ENCODE measurements at regions not wholly inside any gene's neighbourhood (a gene's known extent, or its start where the extent isn't known, plus 50 kb on each side); places are given as distances from the start of the nearest gene placed in this dataset.

GRCh38 chr4:23741681-23742191 is 148.1 kb downstream of the PPARGC1A start:
- Histone ChIP-seq H3K27me3 (ENCODE audit: low read depth) (no peaks in the 10 kb centered on the region), H3K9me3 (no peaks in the 10 kb centered on the region), H3K4me3 (no peak overlapping the region), H3K4me1 (no peaks in the 10 kb centered on the region), H3K36me3 (replicated peaks) (no peaks in the 10 kb centered on the region)
- no peak for DNase-seq (ENCODE audit: low spot score in 2 of 2)
- in situ Hi-C loops (cut with MboI; ENCODE audit: low sequenced_read_pairs) = no loop called here

DNA sequence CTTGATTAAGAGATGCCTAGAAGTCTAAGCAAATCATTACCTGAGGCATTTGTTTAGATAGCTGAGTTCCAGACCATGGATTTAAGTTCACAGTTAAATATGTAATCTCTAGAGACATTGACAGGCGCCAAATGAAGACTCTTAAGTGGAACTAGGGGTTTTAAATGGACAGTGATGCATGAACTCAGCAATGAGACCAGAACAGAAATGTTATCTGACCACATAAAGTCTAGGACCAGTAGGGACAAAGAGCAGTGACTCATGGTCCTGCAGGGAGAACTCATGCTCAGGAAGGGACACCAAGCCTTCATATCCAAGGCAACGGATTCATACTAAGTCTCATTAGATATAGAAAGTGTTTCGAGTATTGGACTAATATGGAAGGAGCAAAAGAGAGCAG is 152.3 kb downstream of the PPARGC1A start:
- H3K9me3 ChIP-seq = no peaks in the 10 kb centered on the region
- H3K4me3 ChIP-seq = no peak overlapping the region
- H3K4me1 ChIP-seq = no peaks in the 10 kb centered on the region
- no peaks in the 10 kb centered on the region for H3K27me3 ChIP-seq (ENCODE audit: low read depth)
- no peak for DNase-seq (ENCODE audit: low spot score in 2 of 2)
- H3K36me3 ChIP-seq (replicated peaks) = no peaks in the 10 kb centered on the region
- in situ Hi-C loops (cut with MboI; ENCODE audit: low sequenced_read_pairs) = no loop called here

GRCh38 chr4:23736466-23736865 is 153.4 kb downstream of the PPARGC1A start:
- Histone ChIP-seq H3K9me3 (no peaks in the 10 kb centered on the region), H3K36me3 (replicated peaks) (no peaks in the 10 kb centered on the region), H3K27me3 (ENCODE audit: low read depth) (no peaks in the 10 kb centered on the region), H3K4me3 (no peak overlapping the region), H3K4me1 (no peaks in the 10 kb centered on the region)
- in situ Hi-C loops (cut with MboI; ENCODE audit: low sequenced_read_pairs) = no loop called here
- DNase-seq (ENCODE audit: low spot score in 2 of 2) = no peak

- Histone ChIP-seq H3K9me3 (no peaks in the 10 kb centered on the region), H3K4me1 (no peaks in the 10 kb centered on the region), H3K4me3 (no peak overlapping the region), H3K27me3 (ENCODE audit: low read depth) (no peaks in the 10 kb centered on the region), H3K36me3 (replicated peaks) (no peaks in the 10 kb centered on the region)
- DNase-seq (ENCODE audit: low spot score in 2 of 2) = no peak
- in situ Hi-C loops (cut with MboI; ENCODE audit: low sequenced_read_pairs) = no loop called here
Measured at GRCh38 chr4:23734000-23734399, 155.8 kb downstream of the PPARGC1A start.

GRCh38 chr4:23733476-23733875 is 156.4 kb downstream of the PPARGC1A start:
- Histone ChIP-seq H3K4me1 (no peaks in the 10 kb centered on the region), H3K36me3 (replicated peaks) (no peaks in the 10 kb centered on the region), H3K27me3 (ENCODE audit: low read depth) (no peaks in the 10 kb centered on the region), H3K4me3 (no peak overlapping the region), H3K9me3 (no peaks in the 10 kb centered on the region)
- no peak for DNase-seq (ENCODE audit: low spot score in 2 of 2)
- in situ Hi-C loops (cut with MboI; ENCODE audit: low sequenced_read_pairs) = no loop called here

DNA sequence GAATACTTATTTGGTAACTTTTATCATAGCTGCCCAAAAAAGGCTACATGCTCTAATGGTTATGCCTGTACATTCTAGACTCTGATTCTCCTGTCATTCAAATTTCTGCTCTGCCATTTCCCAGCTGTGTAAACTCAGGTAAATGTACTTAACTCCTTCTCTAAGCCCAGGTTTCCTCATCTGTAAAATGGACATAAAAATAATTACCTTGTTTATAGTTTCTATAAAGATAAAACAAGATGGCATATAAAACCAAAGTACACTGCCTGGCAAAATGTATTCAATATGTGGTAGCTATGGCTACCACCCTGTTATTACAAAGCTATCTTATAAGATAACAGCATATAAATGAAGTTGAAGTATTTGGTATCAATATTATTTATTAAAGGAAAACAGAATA is 158.8 kb downstream of the PPARGC1A start:
- in situ Hi-C loops (cut with MboI; ENCODE audit: low sequenced_read_pairs) = no loop called here
- no peak overlapping the region for H3K4me3 ChIP-seq
- no peaks in the 10 kb centered on the region for H3K36me3 ChIP-seq (replicated peaks)
- H3K4me1 ChIP-seq = no peaks in the 10 kb centered on the region
- no peaks in the 10 kb centered on the region for H3K9me3 ChIP-seq
- DNase-seq (ENCODE audit: low spot score in 2 of 2) = no peak
- no peaks in the 10 kb centered on the region for H3K27me3 ChIP-seq (ENCODE audit: low read depth)

GRCh38 chr4:23728971-23729370 is 160.9 kb downstream of the PPARGC1A start:
- Histone ChIP-seq H3K4me3 (no peak overlapping the region), H3K4me1 (no peaks in the 10 kb centered on the region), H3K36me3 (replicated peaks) (no peaks in the 10 kb centered on the region), H3K9me3 (no peaks in the 10 kb centered on the region), H3K27me3 (ENCODE audit: low read depth) (no peaks in the 10 kb centered on the region)
- in situ Hi-C loops (cut with MboI; ENCODE audit: low sequenced_read_pairs) = no loop called here
- DNase-seq (ENCODE audit: low spot score in 2 of 2) = no peak

DNA sequence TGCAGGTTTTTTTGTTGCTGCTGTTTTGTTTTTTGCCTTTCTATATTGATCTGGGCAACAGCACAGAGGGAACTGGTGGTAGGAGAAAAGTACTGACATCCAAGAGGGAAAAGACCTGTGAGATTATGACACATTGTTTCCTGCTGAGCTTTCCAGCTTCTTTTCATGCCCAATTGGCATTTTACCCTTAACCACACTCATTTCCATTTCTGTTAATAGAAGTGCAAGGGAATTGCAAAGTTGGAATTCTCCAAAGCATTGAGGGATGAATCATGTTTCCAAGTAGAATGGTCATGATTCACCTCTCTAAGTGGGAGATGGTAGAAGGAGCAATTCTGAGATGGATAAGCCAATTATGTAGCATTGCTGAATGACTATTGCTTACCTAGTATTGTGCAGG is 161.5 kb downstream of the PPARGC1A start:
- Histone ChIP-seq H3K4me3 (no peak overlapping the region), H3K9me3 (no peaks in the 10 kb centered on the region), H3K27me3 (ENCODE audit: low read depth) (no peaks in the 10 kb centered on the region), H3K4me1 (no peaks in the 10 kb centered on the region), H3K36me3 (replicated peaks) (no peaks in the 10 kb centered on the region)
- DNase-seq (ENCODE audit: low spot score in 2 of 2) = no peak
- in situ Hi-C loops (cut with MboI; ENCODE audit: low sequenced_read_pairs) = no loop called here

- in situ Hi-C loops (cut with MboI; ENCODE audit: low sequenced_read_pairs) = no loop called here
- Histone ChIP-seq H3K27me3 (ENCODE audit: low read depth) (no peaks in the 10 kb centered on the region), H3K36me3 (replicated peaks) (no peaks in the 10 kb centered on the region), H3K4me1 (no peaks in the 10 kb centered on the region), H3K4me3 (no peak overlapping the region), H3K9me3 (no peaks in the 10 kb centered on the region)
- DNase-seq (ENCODE audit: low spot score in 2 of 2) = no peak
Measured at GRCh38 chr4:23720556-23720955, 169.3 kb downstream of the PPARGC1A start.

DNA sequence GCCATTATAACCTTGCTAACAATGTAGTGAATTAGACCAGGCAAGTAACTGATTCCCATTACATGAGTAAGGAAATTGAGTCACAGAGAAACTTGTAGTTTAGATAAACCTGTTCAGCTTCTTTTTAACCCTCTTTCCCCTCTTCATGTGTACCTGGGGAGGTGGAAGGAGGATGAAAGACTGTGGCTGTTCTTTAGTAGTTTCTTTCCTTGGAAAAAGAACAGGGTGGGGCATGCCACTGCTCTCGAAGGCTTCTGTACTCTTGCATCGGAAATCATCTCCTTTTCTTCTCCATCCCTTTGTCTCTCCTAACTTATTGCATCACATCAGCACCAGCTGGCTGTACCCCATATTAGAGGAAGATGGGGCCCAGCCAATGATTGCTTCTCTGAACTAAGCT is 171.4 kb downstream of the PPARGC1A start:
- no peak overlapping the region for H3K4me3 ChIP-seq
- no peaks in the 10 kb centered on the region for H3K36me3 ChIP-seq (replicated peaks)
- H3K4me1 ChIP-seq = no peaks in the 10 kb centered on the region
- no peak for DNase-seq (ENCODE audit: low spot score in 2 of 2)
- no peaks in the 10 kb centered on the region for H3K9me3 ChIP-seq
- H3K27me3 ChIP-seq (ENCODE audit: low read depth) = no peaks in the 10 kb centered on the region
- in situ Hi-C loops (cut with MboI; ENCODE audit: low sequenced_read_pairs) = no loop called here

- H3K4me1 ChIP-seq = no peaks in the 10 kb centered on the region
- no peaks in the 10 kb centered on the region for H3K9me3 ChIP-seq
- in situ Hi-C loops (cut with MboI; ENCODE audit: low sequenced_read_pairs) = no loop called here
- H3K4me3 ChIP-seq = no peak overlapping the region
- peak; percentile 13 to 24 for DNase-seq (ENCODE audit: low spot score in 2 of 2)
- H3K27me3 ChIP-seq (ENCODE audit: low read depth) = no peaks in the 10 kb centered on the region
- H3K36me3 ChIP-seq (replicated peaks) = no peaks in the 10 kb centered on the region
Measured at GRCh38 chr4:23717528-23718248, 172.2 kb downstream of the PPARGC1A start.

DNA sequence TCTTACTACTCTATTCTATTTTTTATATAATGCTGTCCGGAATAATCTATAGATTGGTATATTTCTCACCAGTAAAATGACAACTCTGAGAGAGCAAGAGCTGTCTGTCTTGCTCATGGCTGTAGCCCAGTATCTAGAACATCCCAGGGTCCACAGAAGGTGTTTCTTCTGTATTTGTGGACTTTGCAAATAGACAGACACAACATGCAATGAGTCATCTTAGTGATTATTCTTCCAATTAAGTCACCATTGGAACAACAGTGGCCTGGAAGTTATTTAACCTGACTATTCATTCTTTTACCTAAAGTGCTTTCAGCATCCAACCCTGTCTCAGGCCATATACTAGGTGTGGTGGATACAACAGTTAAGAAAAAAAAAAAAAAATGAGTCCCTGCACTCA is 179.5 kb downstream of the PPARGC1A start:
- Histone ChIP-seq H3K9me3 (no peaks in the 10 kb centered on the region), H3K27me3 (ENCODE audit: low read depth) (no peaks in the 10 kb centered on the region), H3K4me3 (no peak overlapping the region), H3K4me1 (no peaks in the 10 kb centered on the region), H3K36me3 (replicated peaks) (no peaks in the 10 kb centered on the region)
- no peak for DNase-seq (ENCODE audit: low spot score in 2 of 2)
- in situ Hi-C loops (cut with MboI; ENCODE audit: low sequenced_read_pairs) = no loop called here

- Histone ChIP-seq H3K27me3 (ENCODE audit: low read depth) (no peaks in the 10 kb centered on the region), H3K9me3 (no peaks in the 10 kb centered on the region), H3K36me3 (replicated peaks) (no peaks in the 10 kb centered on the region), H3K4me3 (no peak overlapping the region), H3K4me1 (no peaks in the 10 kb centered on the region)
- no peak for DNase-seq (ENCODE audit: low spot score in 2 of 2)
- in situ Hi-C loops (cut with MboI; ENCODE audit: low sequenced_read_pairs) = no loop called here
Measured at GRCh38 chr4:23707652-23708026, 182.2 kb downstream of the PPARGC1A start.

GRCh38 chr4:23706972-23707651 is 182.7 kb downstream of the PPARGC1A start:
- Histone ChIP-seq H3K27me3 (ENCODE audit: low read depth) (no peaks in the 10 kb centered on the region), H3K4me1 (no peaks in the 10 kb centered on the region), H3K36me3 (replicated peaks) (no peaks in the 10 kb centered on the region), H3K9me3 (no peaks in the 10 kb centered on the region), H3K4me3 (no peak overlapping the region)
- no peak for DNase-seq (ENCODE audit: low spot score in 2 of 2)
- in situ Hi-C loops (cut with MboI; ENCODE audit: low sequenced_read_pairs) = no loop called here
